GM23338 (cell line): ENCODE measurements at regions not wholly inside any gene's neighbourhood (a gene's known extent, or its start where the extent isn't known, plus 50 kb on each side); places are given as distances from the start of the nearest gene placed in this dataset.

Experiments used
- ATAC-seq: fragments of 200-7000 bp; cut with Tn5 transposase; 3 replicates; pipeline ENCODE4 v1.9.1; 2020
- DNase-seq: peaks from one replicate; pipeline ENCODE4 v3.0.0-alpha.2; 2015; ENCODE audit warnings: low spot score
- H2AFZ ChIP-seq: fragments of 200-600 bp; sonication (generic); 2 replicates; pipeline ENCODE4 v1.8.0; 2016; ENCODE audit warnings: antibody characterized with exemption, mild to moderate bottlenecking, moderate library complexity
- H3F3A ChIP-seq: fragments of 200-600 bp; sonication (generic); replicated peaks from 2 replicates; pipeline ENCODE4 v1.8.0; 2017; ENCODE audit warnings: antibody characterized with exemption, mixed run types, low read depth
- H3K27ac ChIP-seq: fragments of 200-600 bp; sonication (generic); 2 replicates; pipeline ENCODE4 v1.6.1; 2016; ENCODE audit warnings: low read depth
- H3K27me3 ChIP-seq: fragments of 200-600 bp; sonication (generic); 2 replicates; pipeline ENCODE4 v1.8.0; 2016; ENCODE audit warnings: mild to moderate bottlenecking, mixed run types, moderate library complexity; ENCODE audit not compliant: insufficient read depth
- H3K36me3 ChIP-seq: fragments of 200-600 bp; sonication (generic); 2 replicates; pipeline ENCODE4 v1.8.0; 2016; ENCODE audit warnings: mild to moderate bottlenecking; ENCODE audit not compliant: insufficient read depth
- H3K4me1 ChIP-seq: fragments of 200-600 bp; sonication (generic); 2 replicates; pipeline ENCODE4 v1.8.0; 2016; ENCODE audit warnings: mild to moderate bottlenecking, moderate library complexity; ENCODE audit not compliant: insufficient read depth
- H3K4me2 ChIP-seq: fragments of 200-600 bp; sonication (generic); 2 replicates; pipeline ENCODE4 v1.7.1; 2017; ENCODE audit warnings: mixed run types
- H3K4me3 ChIP-seq: fragments of 200-600 bp; sonication (generic); 2 replicates; pipeline ENCODE4 v1.6.1; 2016; ENCODE audit warnings: mixed run types
- H3K79me2 ChIP-seq: fragments of 200-600 bp; sonication (generic); replicated peaks from 2 replicates; pipeline ENCODE4 v1.8.0; 2017; ENCODE audit warnings: mild to moderate bottlenecking; ENCODE audit not compliant: insufficient read depth
- H3K9me2 ChIP-seq: fragments of 200-600 bp; sonication (generic); 2 replicates; pipeline ENCODE4 v1.8.0; 2017; ENCODE audit not compliant: insufficient read depth
- H4K20me1 ChIP-seq: fragments of 200-600 bp; sonication (generic); replicated peaks from 2 replicates; pipeline ENCODE4 v1.8.0; 2017; ENCODE audit warnings: mild to moderate bottlenecking; ENCODE audit not compliant: insufficient read depth
- H3K27ac Mint-ChIP-seq: 2 replicates; pipeline ENCODE4 v1.8.0; 2020; ENCODE audit warnings: inconsistent platforms, mild to moderate bottlenecking, moderate library complexity, mixed read lengths
- H3K27me3 Mint-ChIP-seq: 3 replicates; pipeline ENCODE4 v1.8.0; 2022; ENCODE audit warnings: low read depth, mild to moderate bottlenecking, moderate library complexity, mixed read lengths, inconsistent platforms; ENCODE audit not compliant: insufficient read depth, poor library complexity
- H3K36me3 Mint-ChIP-seq: 3 replicates; pipeline ENCODE4 v1.8.0; 2021; ENCODE audit warnings: low read depth, mild to moderate bottlenecking, inconsistent platforms, moderate library complexity, mixed read lengths
- H3K4me1 Mint-ChIP-seq: 3 replicates; pipeline ENCODE4 v1.8.0; 2020; ENCODE audit warnings: mild to moderate bottlenecking, inconsistent platforms, mixed read lengths
- H3K4me3 Mint-ChIP-seq: 3 replicates; pipeline ENCODE4 v1.8.0; 2021; ENCODE audit warnings: moderate library complexity, mild to moderate bottlenecking, inconsistent platforms, mixed read lengths
- H3K9me3 Mint-ChIP-seq: 3 replicates; pipeline ENCODE4 v1.8.0; 2020; ENCODE audit warnings: moderate library complexity, mild to moderate bottlenecking, inconsistent platforms, mixed read lengths
- CREB1 ChIP-seq: fragments of 250-450 bp; sonication (Bioruptor Pico); IDR thresholded peaks from 2 replicates; pipeline ENCODE4 v1.5.0; 2020; ENCODE audit warnings: low read depth, mild to moderate bottlenecking, moderate library complexity
- CTCF ChIP-seq, 2 experiments: fragments of 200-600 bp in 1 of 2; sonication (generic) in 1 of 2; conservative IDR thresholded peaks; 2 replicates each; pipeline versions ENCODE4 v1.5.1 to v1.6.1; 2016 to 2017; ENCODE audit warnings: antibody characterized with exemption in 2 of 2, low read depth in 2 of 2, mild to moderate bottlenecking in 2 of 2, moderate library complexity in 1 of 2
- EZH2 ChIP-seq: fragments of 200-600 bp; sonication (generic); IDR thresholded peaks from one replicate; pipeline ENCODE4 v1.8.0; 2017; ENCODE audit warnings: antibody characterized with exemption, mild to moderate bottlenecking, low read depth; ENCODE audit not compliant: unreplicated experiment
- EZH2phosphoT487 ChIP-seq: fragments of 200-600 bp; sonication (generic); IDR thresholded peaks from one replicate; pipeline ENCODE4 v1.8.1; 2018; ENCODE audit warnings: antibody characterized with exemption; ENCODE audit not compliant: unreplicated experiment
- NANOG ChIP-seq: IDR thresholded peaks from 2 replicates; pipeline ENCODE4 v1.6.1; 2016; ENCODE audit warnings: antibody characterized with exemption, borderline replicate concordance
- STAT1 ChIP-seq: IDR thresholded peaks from one replicate; pipeline ENCODE4 v1.6.1; 2016; ENCODE audit warnings: antibody characterized with exemption; ENCODE audit not compliant: unreplicated experiment
- ZNF114 ChIP-seq: fragments of 250-450 bp; sonication (Bioruptor Pico); IDR thresholded peaks from 2 replicates; pipeline ENCODE4 v1.5.0; 2020; ENCODE audit warnings: mild to moderate bottlenecking, moderate library complexity
- ZNF331 ChIP-seq: fragments of 250-450 bp; sonication (Bioruptor Pico); IDR thresholded peaks from 2 replicates; pipeline ENCODE4 v1.5.0; 2020; ENCODE audit warnings: low read depth, mild to moderate bottlenecking, moderate library complexity
- ZNF462 ChIP-seq: fragments of 250-450 bp; sonication (Bioruptor Pico); IDR thresholded peaks from 2 replicates; pipeline ENCODE4 v1.5.0; 2020; ENCODE audit warnings: mild to moderate bottlenecking, moderate library complexity
- TF ChIP-seq, protein P1 (sequence below): IDR thresholded peaks from 2 replicates; pipeline ENCODE4 v1.6.1; 2016; ENCODE audit warnings: antibody characterized with exemption

DNA sequence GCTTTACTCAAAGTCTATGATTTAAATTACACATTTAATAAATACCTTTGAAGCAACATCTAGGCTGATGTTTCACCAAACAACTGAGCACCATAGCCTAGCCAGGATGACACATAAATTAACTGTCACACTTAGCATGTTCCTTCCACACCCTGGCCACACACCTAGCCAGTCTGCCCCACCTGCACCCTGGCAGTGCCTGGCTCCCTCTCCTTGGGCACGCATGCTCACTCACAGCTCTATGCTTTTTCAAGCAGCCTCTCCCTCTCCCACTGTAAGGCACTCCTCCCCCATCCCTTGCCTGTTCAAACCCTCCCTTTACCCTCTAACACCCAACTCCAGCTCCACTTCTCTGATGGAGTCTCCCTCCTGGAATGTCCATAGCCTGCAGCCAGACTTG is 357.6 kb upstream of the KLHL29 start:
- Mint-ChIP-seq H3K9me3 (no peaks in the 10 kb centered on the region; the same call in 2 of the 3 replicates), H3K36me3 (no peaks in the 10 kb centered on the region; the same call in 2 of the 3 replicates), H3K27ac (no peak overlapping the region), H3K4me1 (peaks cover 12% of the 10 kb centered on the region), H3K4me3 (no peak overlapping the region), H3K27me3 (peaks cover 3% of the 10 kb centered on the region)
- Histone ChIP-seq H3K27me3 (no peaks in the 10 kb centered on the region), H3K36me3 (no peaks in the 10 kb centered on the region), H3K79me2 (no peaks in the 10 kb centered on the region), H3F3A (no peaks in the 10 kb centered on the region), H3K27ac (no peak overlapping the region), H2AFZ (no peak overlapping the region), H3K4me2 (no peak overlapping the region), H3K4me3 (no peak overlapping the region), H4K20me1 (no peaks in the 10 kb centered on the region), H3K4me1 (no peaks in the 10 kb centered on the region), H3K9me2 (no peaks in the 10 kb centered on the region)
- DNase-seq = no peak
- TF ChIP-seq EZH2 (no peak), ZNF462 (CRISPR knock-in tag) (no peak), EZH2phosphoT487 (no peak), CREB1 (CRISPR knock-in tag) (no peak), STAT1 (no peak), CTCF (conservative IDR thresholded peaks at IDR 0.05; ENCODE audit: low read depth in 2 of 2) (no peak), NANOG (no peak), ZNF114 (CRISPR knock-in tag) (no peak), ZNF331 (CRISPR knock-in tag) (no peak)
- TF ChIP-seq, protein P1, sequence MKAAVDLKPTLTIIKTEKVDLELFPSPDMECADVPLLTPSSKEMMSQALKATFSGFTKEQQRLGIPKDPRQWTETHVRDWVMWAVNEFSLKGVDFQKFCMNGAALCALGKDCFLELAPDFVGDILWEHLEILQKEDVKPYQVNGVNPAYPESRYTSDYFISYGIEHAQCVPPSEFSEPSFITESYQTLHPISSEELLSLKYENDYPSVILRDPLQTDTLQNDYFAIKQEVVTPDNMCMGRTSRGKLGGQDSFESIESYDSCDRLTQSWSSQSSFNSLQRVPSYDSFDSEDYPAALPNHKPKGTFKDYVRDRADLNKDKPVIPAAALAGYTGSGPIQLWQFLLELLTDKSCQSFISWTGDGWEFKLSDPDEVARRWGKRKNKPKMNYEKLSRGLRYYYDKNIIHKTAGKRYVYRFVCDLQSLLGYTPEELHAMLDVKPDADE = no peak
- ATAC-seq = no peak; the same call in 2 of the 3 replicates
